Sigmoid colon (tissue), 6 donors: ENCODE measurements at regions not wholly inside any gene's neighbourhood (a gene's known extent, or its start where the extent isn't known, plus 50 kb on each side); places are given as distances from the start of the nearest gene placed in this dataset.

Source experiments
- DNase-seq: peaks from one replicate; pipeline ENCODE4 v3.0.0-alpha.2; 2019
- H3K27ac ChIP-seq, 4 donors: fragments of 200-600 bp; sonication (generic); one replicate each; pipeline ENCODE4 v1.5.1; 2016 to 2019; ENCODE audit warnings: mild to moderate bottlenecking in 1 of 4
- H3K27me3 ChIP-seq, 3 donors: fragments of 200-600 bp; sonication (generic); one replicate each; pipeline ENCODE4 v1.5.1; 2019; ENCODE audit warnings: mild to moderate bottlenecking in 1 of 3
- H3K36me3 ChIP-seq, 4 donors: fragments of 200-600 bp; sonication (generic); one replicate each; pipeline ENCODE4 v1.5.1; 2016 to 2019
- H3K4me1 ChIP-seq, 4 donors: fragments of 200-600 bp; sonication (generic); one replicate each; pipeline ENCODE4 v1.5.1; 2017 to 2019
- H3K4me3 ChIP-seq, 4 donors: fragments of 200-600 bp; sonication (generic); one replicate each; pipeline ENCODE4 v1.5.1; 2017 to 2019; ENCODE audit warnings: mild to moderate bottlenecking in 2 of 4, moderate library complexity in 1 of 4
- H3K9me3 ChIP-seq, 4 donors: fragments of 200-600 bp in 3 of 4; sonication (generic) in 3 of 4; one replicate each; pipeline versions ENCODE4 v1.5.1 to v1.6.1; 2013 to 2019
- CTCF ChIP-seq, 4 experiments: fragments of 450-650 bp in 3 of 4; fragments of 200-600 bp in 1 of 4; IDR thresholded peaks; one replicate each; pipeline ENCODE4 v1.5.1; 2016 to 2019; ENCODE audit warnings: antibody characterized with exemption in 4 of 4, mild to moderate bottlenecking in 3 of 4, moderate library complexity in 2 of 4
- EP300 ChIP-seq, 4 donors: sonication (generic); formaldehyde crosslinking; IDR thresholded peaks; one replicate each; pipeline ENCODE4 v1.6.1; 2017; ENCODE audit warnings: antibody characterized with exemption in 4 of 4
- POLR2A ChIP-seq, 2 donors: fragments of 450-650 bp; IDR thresholded peaks; one replicate each; pipeline ENCODE4 v1.6.1; 2016; ENCODE audit warnings: antibody characterized with exemption in 2 of 2, mild to moderate bottlenecking in 2 of 2, moderate library complexity in 2 of 2
- POLR2AphosphoS5 ChIP-seq, 4 donors: sonication (generic); formaldehyde crosslinking; IDR thresholded peaks; one replicate each; pipeline ENCODE4 v1.6.1; 2017; ENCODE audit warnings: antibody characterized with exemption in 4 of 4
- WGBS, 2 donors: extraction: QIAGEN DNeasy Blood & Tissue Kit; methylation state at CpG; one replicate each; pipeline ENCODE4 v1.1.7; 2013; 5-methylcytosine and 5-hydroxymethylcytosine counted together
- intact Hi-C: fragments of 100-400 bp; cut with DNase I; formaldehyde crosslinking; loops from one replicate; pipeline ENCODE4 v1.15.1; 2023
- donor health status: healthy with polysubstance abuse.
- donor health status: healthy.

DNA sequence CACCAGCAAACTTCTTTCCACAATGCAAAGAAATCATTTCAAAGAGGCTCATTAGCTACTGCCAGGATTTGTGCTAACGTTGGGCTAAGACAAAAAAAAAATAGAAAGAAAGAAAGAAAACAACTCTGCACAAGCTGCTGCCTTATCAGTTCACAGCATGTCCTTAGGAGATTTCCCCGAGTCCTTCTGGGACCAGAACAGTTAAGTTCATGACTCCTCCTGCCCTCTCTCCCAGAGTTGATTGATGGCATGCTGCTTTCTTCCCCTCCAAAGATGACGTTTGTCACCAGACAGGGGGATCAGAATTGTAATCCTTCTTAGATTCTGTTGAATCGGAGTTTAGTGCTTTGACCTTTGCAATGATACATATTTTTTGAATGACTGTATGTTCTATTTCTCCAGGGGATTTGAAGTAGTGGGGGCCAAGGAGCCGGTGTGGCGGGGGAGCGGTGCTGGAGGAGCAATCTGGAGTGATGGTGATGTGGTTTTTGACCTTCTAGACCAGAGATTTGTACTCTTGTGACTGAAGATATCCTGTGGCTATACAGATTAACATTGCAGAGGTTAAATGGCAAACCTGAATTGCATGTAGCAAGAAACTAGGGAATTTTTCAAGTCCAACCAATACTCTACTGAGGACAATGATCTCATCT lies 409.2 kb upstream of the TMPO start:
- TF ChIP-seq POLR2AphosphoS5 (IDR thresholded peaks at IDR 0.05), result no peak
- TF ChIP-seq CTCF (IDR thresholded peaks at IDR 0.05), result no peak
- TF ChIP-seq POLR2A (IDR thresholded peaks at IDR 0.05), result no peak
- no peak for TF ChIP-seq EP300 (IDR thresholded peaks at IDR 0.05)
- no peaks in the 10 kb centered on the region for H3K36me3 ChIP-seq
- H3K4me1 ChIP-seq, result no peaks in the 10 kb centered on the region
- H3K27me3 ChIP-seq, result no peaks in the 10 kb centered on the region
- 43 to 45% methylated on average over 7 of the region's 7 CpGs for WGBS, 2 donors
- no peak overlapping the region for H3K27ac ChIP-seq
- no peaks in the 10 kb centered on the region for H3K9me3 ChIP-seq
- DNase-seq, result no peak
- H3K4me3 ChIP-seq, result no peak overlapping the region
- intact Hi-C loops, result no loop called here

DNA sequence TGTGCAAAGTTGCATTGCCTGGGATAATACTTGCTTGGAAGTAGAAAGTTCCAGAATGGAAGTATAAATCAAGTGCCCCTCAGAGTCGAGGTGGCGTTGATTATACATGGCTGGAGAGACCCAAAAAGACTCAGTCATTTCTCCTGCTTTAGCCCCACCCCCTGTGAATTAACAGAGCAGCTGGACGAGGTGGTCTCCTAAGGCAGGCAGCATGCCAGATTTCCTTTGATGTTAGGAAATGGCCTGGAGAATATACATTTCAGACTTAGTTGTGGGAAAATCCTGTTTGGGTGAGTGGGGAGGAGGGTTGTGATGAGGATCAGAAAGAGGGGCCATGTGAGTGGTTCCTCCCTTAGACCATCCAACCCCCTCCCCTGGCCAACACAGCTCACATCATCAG lies 406.1 kb upstream of the TMPO start:
- no peak overlapping the region for H3K4me3 ChIP-seq
- no peaks in the 10 kb centered on the region for H3K36me3 ChIP-seq
- DNase-seq, result no peak
- no peaks in the 10 kb centered on the region for H3K27me3 ChIP-seq
- intact Hi-C loops, result no loop called here
- TF ChIP-seq EP300 (IDR thresholded peaks at IDR 0.05), result no peak
- TF ChIP-seq CTCF (IDR thresholded peaks at IDR 0.05), result no peak
- no peak for TF ChIP-seq POLR2A (IDR thresholded peaks at IDR 0.05)
- TF ChIP-seq POLR2AphosphoS5 (IDR thresholded peaks at IDR 0.05), result no peak
- 69 to 75% methylated on average over 3 of the region's 3 CpGs for WGBS, 2 donors
- H3K9me3 ChIP-seq, result no peaks in the 10 kb centered on the region
- no peak overlapping the region for H3K27ac ChIP-seq
- H3K4me1 ChIP-seq, result no peaks in the 10 kb centered on the region

DNA sequence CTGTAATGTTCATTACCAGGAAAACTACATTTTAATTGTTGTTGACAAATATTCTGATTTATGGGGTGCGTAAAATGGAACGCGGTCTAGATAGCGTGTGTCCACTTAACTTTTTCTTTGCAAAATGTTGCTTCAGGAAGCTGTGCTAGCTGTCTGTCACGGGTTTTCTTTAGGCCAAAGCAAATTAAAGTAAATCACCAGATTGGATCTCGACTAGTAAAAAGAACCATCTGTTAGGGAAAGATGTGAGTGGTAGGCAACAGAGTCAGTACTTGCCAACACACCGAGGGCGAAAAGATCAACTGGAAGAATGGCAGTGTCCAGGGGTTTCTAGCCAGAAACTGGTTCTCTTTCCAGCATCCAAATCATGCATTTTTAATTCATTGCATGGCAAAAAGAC lies 404.9 kb upstream of the TMPO start:
- no peak overlapping the region for H3K4me3 ChIP-seq
- 43 to 66% methylated on average over 8 of the region's 8 CpGs for WGBS, 2 donors
- no peaks in the 10 kb centered on the region for H3K9me3 ChIP-seq
- H3K27ac ChIP-seq, result no peak overlapping the region
- no peak for DNase-seq
- no peaks in the 10 kb centered on the region for H3K27me3 ChIP-seq
- TF ChIP-seq CTCF (IDR thresholded peaks at IDR 0.05) (no peak), POLR2AphosphoS5 (IDR thresholded peaks at IDR 0.05) (no peak), EP300 (IDR thresholded peaks at IDR 0.05) (no peak)
- H3K36me3 ChIP-seq, result no peaks in the 10 kb centered on the region
- intact Hi-C loops, result no loop called here
- H3K4me1 ChIP-seq, result no peaks in the 10 kb centered on the region

DNA sequence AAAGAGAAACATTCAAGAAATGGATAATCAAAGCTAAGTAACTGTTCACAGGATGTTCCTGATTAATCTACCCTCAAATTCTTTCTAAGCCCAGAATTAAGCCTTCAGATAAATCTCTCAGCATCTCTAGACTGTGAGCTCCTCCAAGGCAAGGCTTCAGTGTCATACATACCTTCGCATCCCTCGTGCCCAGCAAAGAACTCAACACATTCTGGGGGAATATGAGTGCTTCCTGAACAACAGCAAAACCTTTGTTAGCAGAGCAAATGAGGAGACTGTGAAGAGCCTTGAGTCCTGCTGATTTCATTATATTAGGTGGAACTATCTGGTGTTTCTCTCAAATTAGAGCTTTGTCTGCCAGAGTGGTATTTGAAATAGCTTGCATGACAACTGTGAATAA lies 401.8 kb upstream of the TMPO start:
- 79 to 83% methylated on average over 2 of the region's 2 CpGs for WGBS, 2 donors
- no peaks in the 10 kb centered on the region for H3K4me1 ChIP-seq
- DNase-seq, result no peak
- TF ChIP-seq POLR2A (IDR thresholded peaks at IDR 0.05), result no peak
- no peak for TF ChIP-seq EP300 (IDR thresholded peaks at IDR 0.05)
- no peak for TF ChIP-seq POLR2AphosphoS5 (IDR thresholded peaks at IDR 0.05)
- no peak for TF ChIP-seq CTCF (IDR thresholded peaks at IDR 0.05)
- intact Hi-C loops, result no loop called here
- H3K27me3 ChIP-seq, result no peaks in the 10 kb centered on the region
- no peaks in the 10 kb centered on the region for H3K9me3 ChIP-seq
- no peak overlapping the region for H3K4me3 ChIP-seq
- H3K27ac ChIP-seq, result peak overlapping the region in 1 of 4 donors; percentile 36
- no peaks in the 10 kb centered on the region for H3K36me3 ChIP-seq

GRCh38 chr12:98121963-98122362 lies 393.4 kb upstream of the TMPO start:
- no peaks in the 10 kb centered on the region for H3K27me3 ChIP-seq
- no peak for DNase-seq
- peaks cover 0 to 13% (median 9%) of the 10 kb centered on the region in 4 donors for H3K4me1 ChIP-seq
- TF ChIP-seq EP300 (IDR thresholded peaks at IDR 0.05) (no peak), CTCF (IDR thresholded peaks at IDR 0.05) (no peak), POLR2A (IDR thresholded peaks at IDR 0.05) (no peak)
- H3K4me3 ChIP-seq, result no peak overlapping the region
- H3K36me3 ChIP-seq, result no peaks in the 10 kb centered on the region
- H3K9me3 ChIP-seq, result no peaks in the 10 kb centered on the region
- H3K27ac ChIP-seq, result no peak overlapping the region
- whole genome bisulfite sequencing, 2 donors, result 81 to 88% methylated on average over 4 of the region's 4 CpGs
- intact Hi-C loops, result no loop called here
